HCT116 (cell line): ENCODE measurements at regions not wholly inside any gene's neighbourhood (a gene's known extent, or its start where the extent isn't known, plus 50 kb on each side); places are given as distances from the start of the nearest gene placed in this dataset.

Experiments used
- EGR1 ChIP-seq: IDR thresholded peaks from 2 replicates; pipeline ENCODE4 v1.6.1; 2012; ENCODE audit warnings: low read depth
- POLR2A ChIP-seq: IDR thresholded peaks from 2 replicates; pipeline ENCODE4 v1.7.0; 2011; ENCODE audit warnings: borderline replicate concordance; ENCODE audit not compliant: insufficient read depth, insufficient read length; ENCODE audit errors: extremely low read depth
- TF ChIP-seq, protein P1 (sequence below): IDR thresholded peaks from 2 replicates; pipeline ENCODE4 v1.6.1; 2012
- TF ChIP-seq, protein P2 (sequence below), 3 experiments: fragments of 200-600 bp in 1 of 3; sonication (generic) in 1 of 3; IDR thresholded peaks in 2 of 3; conservative IDR thresholded peaks in 1 of 3; 2 replicates each; pipeline ENCODE4 v1.5.1; 2012 to 2017; ENCODE audit warnings: low read depth in 2 of 3, low read length in 2 of 3, antibody characterized with exemption in 1 of 3, borderline replicate concordance in 1 of 3, control low read depth in 1 of 3, mild to moderate bottlenecking in 1 of 3, mixed read lengths in 1 of 3, mixed run types in 1 of 3, moderate library complexity in 1 of 3; ENCODE audit not compliant: insufficient read depth in 1 of 3

DNA sequence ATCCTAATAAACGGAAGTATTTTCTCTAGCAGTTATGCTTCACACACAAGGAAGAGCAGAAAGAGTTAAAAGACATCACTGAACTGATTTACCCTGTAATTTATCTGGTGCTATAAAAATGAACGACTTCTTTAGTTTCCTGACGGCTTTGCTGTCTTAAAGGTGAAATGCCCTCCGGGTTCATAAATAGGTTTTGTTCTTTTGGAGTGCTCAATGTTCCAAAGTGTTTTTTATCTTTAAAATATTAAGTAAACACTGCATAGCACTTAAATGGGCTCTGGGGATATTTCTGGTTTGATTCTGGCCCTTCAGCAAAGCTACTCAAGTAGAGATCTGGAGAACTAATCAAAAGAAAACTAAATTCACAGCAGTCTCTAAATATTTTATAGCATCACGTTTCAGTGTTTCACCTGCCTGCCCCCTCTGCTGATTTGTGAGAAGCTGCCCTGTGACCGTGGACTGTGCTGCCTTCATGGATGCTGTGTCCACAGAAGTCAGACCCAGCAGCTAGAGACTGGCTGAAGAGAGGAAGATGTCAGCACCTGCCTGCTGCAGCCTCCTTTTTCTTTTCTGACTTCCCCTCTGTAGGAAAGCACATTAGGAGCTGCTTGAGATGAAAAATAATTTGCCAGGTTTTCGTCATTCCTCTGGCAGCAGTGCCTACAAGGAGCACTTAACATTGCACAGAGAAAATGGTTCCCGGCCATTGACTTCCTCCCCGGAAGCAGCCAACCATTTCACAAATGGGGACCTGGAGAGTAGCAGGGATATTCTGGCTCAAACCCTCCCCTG is 205.1 kb upstream of the FSCB start:
- TF ChIP-seq POLR2A (no peak), EGR1 (no peak)
- TF ChIP-seq, protein P1, sequence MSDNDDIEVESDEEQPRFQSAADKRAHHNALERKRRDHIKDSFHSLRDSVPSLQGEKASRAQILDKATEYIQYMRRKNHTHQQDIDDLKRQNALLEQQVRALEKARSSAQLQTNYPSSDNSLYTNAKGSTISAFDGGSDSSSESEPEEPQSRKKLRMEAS = no peak
- TF ChIP-seq, protein P2, sequence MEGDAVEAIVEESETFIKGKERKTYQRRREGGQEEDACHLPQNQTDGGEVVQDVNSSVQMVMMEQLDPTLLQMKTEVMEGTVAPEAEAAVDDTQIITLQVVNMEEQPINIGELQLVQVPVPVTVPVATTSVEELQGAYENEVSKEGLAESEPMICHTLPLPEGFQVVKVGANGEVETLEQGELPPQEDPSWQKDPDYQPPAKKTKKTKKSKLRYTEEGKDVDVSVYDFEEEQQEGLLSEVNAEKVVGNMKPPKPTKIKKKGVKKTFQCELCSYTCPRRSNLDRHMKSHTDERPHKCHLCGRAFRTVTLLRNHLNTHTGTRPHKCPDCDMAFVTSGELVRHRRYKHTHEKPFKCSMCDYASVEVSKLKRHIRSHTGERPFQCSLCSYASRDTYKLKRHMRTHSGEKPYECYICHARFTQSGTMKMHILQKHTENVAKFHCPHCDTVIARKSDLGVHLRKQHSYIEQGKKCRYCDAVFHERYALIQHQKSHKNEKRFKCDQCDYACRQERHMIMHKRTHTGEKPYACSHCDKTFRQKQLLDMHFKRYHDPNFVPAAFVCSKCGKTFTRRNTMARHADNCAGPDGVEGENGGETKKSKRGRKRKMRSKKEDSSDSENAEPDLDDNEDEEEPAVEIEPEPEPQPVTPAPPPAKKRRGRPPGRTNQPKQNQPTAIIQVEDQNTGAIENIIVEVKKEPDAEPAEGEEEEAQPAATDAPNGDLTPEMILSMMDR (IDR thresholded peaks at IDR 0.05 in 2 of 3, conservative IDR thresholded peaks at IDR 0.05 in 1 of 3; ENCODE audit: borderline replicate concordance in 1 of 3, insufficient read depth in 1 of 3, low read depth in 2 of 3, low read length in 2 of 3) = no peak
